OCI-LY1 (cell line): ENCODE measurements at regions not wholly inside any gene's neighbourhood (a gene's known extent, or its start where the extent isn't known, plus 50 kb on each side); places are given as distances from the start of the nearest gene placed in this dataset.

Experiments used
- H2AFZ ChIP-seq: fragments of 200-600 bp; sonication (generic), shearing (Covaris generic); 2 replicates; pipeline ENCODE4 v1.6.0; 2014; ENCODE audit warnings: antibody characterized with exemption, mild to moderate bottlenecking, low read length
- H3F3A ChIP-seq: fragments of 200-600 bp; sonication (generic), shearing (Covaris generic); 2 replicates; pipeline ENCODE4 v1.6.0; 2014; ENCODE audit warnings: mild to moderate bottlenecking, antibody characterized with exemption, low read length, moderate library complexity; ENCODE audit not compliant: insufficient read depth
- H3K27ac ChIP-seq: fragments of 200-600 bp; sonication (generic); 2 replicates; pipeline ENCODE4 v1.5.1; 2014; ENCODE audit warnings: low read length, mixed run types, mild to moderate bottlenecking, low read depth; ENCODE audit not compliant: poor library complexity, severe bottlenecking
- H3K27me3 ChIP-seq: fragments of 200-600 bp; sonication (generic); 2 replicates; pipeline ENCODE4 v1.6.0; 2014; ENCODE audit warnings: antibody characterized with exemption, mild to moderate bottlenecking, low read length, moderate library complexity; ENCODE audit not compliant: insufficient read depth
- H3K36me3 ChIP-seq: fragments of 200-600 bp; sonication (generic); 2 replicates; pipeline ENCODE4 v1.6.1; 2014; ENCODE audit warnings: mild to moderate bottlenecking, antibody characterized with exemption, low read length, moderate library complexity, mixed read lengths; ENCODE audit not compliant: insufficient read depth
- H3K4me1 ChIP-seq: fragments of 200-600 bp; sonication (generic); 2 replicates; pipeline ENCODE4 v1.5.1; 2014; ENCODE audit warnings: mild to moderate bottlenecking, low read length, moderate library complexity; ENCODE audit not compliant: insufficient read depth, severe bottlenecking
- H3K4me2 ChIP-seq: fragments of 200-600 bp; sonication (generic), shearing (Covaris generic); 2 replicates; pipeline ENCODE4 v1.6.1; 2014; ENCODE audit warnings: low read length
- H3K4me3 ChIP-seq: fragments of 200-600 bp; sonication (generic); 2 replicates; pipeline ENCODE4 v1.5.1; 2014; ENCODE audit warnings: low read length, low read depth, mild to moderate bottlenecking, mixed read lengths; ENCODE audit not compliant: poor library complexity, severe bottlenecking
- H3K79me2 ChIP-seq: fragments of 200-600 bp; shearing (Covaris generic); 2 replicates; pipeline ENCODE4 v1.6.1; 2016; ENCODE audit warnings: mixed run types, low read length, mixed read lengths; ENCODE audit not compliant: insufficient read depth
- H3K9ac ChIP-seq: fragments of 200-600 bp; sonication (generic), shearing (Covaris generic); 2 replicates; pipeline ENCODE4 v1.6.1; 2014; ENCODE audit warnings: mild to moderate bottlenecking, low read length, mixed read lengths
- H3K9me2 ChIP-seq: fragments of 200-600 bp; sonication (generic), shearing (Covaris generic); 2 replicates; pipeline ENCODE4 v1.6.1; 2014; ENCODE audit warnings: low read depth, mild to moderate bottlenecking, low read length, mixed read lengths
- H3K9me3 ChIP-seq: fragments of 200-600 bp; shearing (Covaris generic); 2 replicates; pipeline ENCODE4 v1.6.1; 2014; ENCODE audit warnings: low read length, mixed read lengths
- H4K20me1 ChIP-seq: fragments of 200-600 bp; sonication (generic), shearing (Covaris generic); 2 replicates; pipeline ENCODE4 v1.6.0; 2016; ENCODE audit warnings: mild to moderate bottlenecking, low read length; ENCODE audit not compliant: insufficient read depth
- EZH2 ChIP-seq: fragments of 200-600 bp; sonication (generic), shearing (Covaris generic); IDR thresholded peaks from 2 replicates; pipeline ENCODE4 v1.8.0; 2017; ENCODE audit warnings: borderline replicate concordance, mixed run types, mild to moderate bottlenecking, antibody characterized with exemption, low read length, moderate library complexity, mixed read lengths
- TF ChIP-seq, protein P1 (sequence below): fragments of 200-600 bp; sonication (generic), shearing (Covaris generic); IDR thresholded peaks from 2 replicates; pipeline ENCODE4 v1.5.1; 2017; ENCODE audit warnings: mild to moderate bottlenecking, antibody characterized with exemption, low read length, moderate library complexity, mixed read lengths

DNA sequence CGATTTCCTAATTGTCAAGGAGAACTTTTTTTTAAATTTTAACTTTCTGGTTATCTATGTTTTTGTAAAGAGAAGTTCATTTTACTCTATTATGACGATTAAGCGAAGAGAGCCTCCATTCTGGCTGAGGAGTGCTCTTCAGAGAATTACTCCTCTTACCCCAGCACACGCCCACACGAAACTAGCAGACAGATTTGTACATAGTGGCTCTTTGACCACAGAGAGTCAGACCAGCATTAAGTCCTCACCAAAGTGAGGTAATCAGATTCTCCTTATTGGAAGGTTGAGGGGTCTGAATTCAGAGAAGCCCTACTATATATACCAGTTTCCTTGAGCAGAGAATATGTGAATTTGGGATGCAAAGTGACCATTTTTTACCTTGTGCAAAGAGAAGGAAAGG, 204.8 kb upstream of the TSC22D2 start:
- Histone ChIP-seq H3F3A (no peaks in the 10 kb centered on the region), H3K27ac (no peak overlapping the region), H3K79me2 (no peaks in the 10 kb centered on the region), H3K4me1 (no peaks in the 10 kb centered on the region), H3K4me3 (no peak overlapping the region), H3K36me3 (no peaks in the 10 kb centered on the region), H3K9me3 (no peaks in the 10 kb centered on the region), H3K4me2 (no peak overlapping the region), H3K27me3 (no peaks in the 10 kb centered on the region), H3K9me2 (no peaks in the 10 kb centered on the region), H2AFZ (no peak overlapping the region), H4K20me1 (no peaks in the 10 kb centered on the region), H3K9ac (no peak overlapping the region)
- no peak for TF ChIP-seq EZH2
- TF ChIP-seq, protein P1, sequence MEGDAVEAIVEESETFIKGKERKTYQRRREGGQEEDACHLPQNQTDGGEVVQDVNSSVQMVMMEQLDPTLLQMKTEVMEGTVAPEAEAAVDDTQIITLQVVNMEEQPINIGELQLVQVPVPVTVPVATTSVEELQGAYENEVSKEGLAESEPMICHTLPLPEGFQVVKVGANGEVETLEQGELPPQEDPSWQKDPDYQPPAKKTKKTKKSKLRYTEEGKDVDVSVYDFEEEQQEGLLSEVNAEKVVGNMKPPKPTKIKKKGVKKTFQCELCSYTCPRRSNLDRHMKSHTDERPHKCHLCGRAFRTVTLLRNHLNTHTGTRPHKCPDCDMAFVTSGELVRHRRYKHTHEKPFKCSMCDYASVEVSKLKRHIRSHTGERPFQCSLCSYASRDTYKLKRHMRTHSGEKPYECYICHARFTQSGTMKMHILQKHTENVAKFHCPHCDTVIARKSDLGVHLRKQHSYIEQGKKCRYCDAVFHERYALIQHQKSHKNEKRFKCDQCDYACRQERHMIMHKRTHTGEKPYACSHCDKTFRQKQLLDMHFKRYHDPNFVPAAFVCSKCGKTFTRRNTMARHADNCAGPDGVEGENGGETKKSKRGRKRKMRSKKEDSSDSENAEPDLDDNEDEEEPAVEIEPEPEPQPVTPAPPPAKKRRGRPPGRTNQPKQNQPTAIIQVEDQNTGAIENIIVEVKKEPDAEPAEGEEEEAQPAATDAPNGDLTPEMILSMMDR: no peak

DNA sequence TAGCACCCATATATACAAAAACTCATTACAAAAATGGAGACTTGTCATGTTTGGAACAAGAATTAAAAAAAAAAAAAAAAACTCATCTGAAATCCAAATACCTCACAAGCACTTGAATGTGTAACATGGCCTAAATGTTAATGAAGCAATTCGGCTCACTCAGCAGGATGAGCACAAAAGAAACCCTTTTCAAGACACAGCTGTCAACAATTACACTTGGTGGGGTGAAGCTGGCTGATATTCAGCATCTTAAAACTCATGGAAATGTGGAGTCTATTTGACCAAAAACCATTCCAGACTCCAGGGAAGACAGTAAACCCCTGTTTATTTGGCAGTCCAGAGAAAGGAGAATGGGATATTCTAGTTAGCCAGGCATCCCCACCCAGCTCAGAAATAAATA, 205.4 kb upstream of the TSC22D2 start:
- Histone ChIP-seq H3K9me3 (no peaks in the 10 kb centered on the region), H3K27me3 (no peaks in the 10 kb centered on the region), H3F3A (no peaks in the 10 kb centered on the region), H3K4me2 (no peak overlapping the region), H3K27ac (no peak overlapping the region), H4K20me1 (no peaks in the 10 kb centered on the region), H3K4me1 (no peaks in the 10 kb centered on the region), H3K79me2 (no peaks in the 10 kb centered on the region), H3K9me2 (no peaks in the 10 kb centered on the region), H2AFZ (no peak overlapping the region), H3K4me3 (no peak overlapping the region), H3K9ac (no peak overlapping the region), H3K36me3 (no peaks in the 10 kb centered on the region)
- no peak for TF ChIP-seq EZH2
- TF ChIP-seq, protein P1: no peak

GRCh38 chr3:150194957-150195356, 213.1 kb upstream of the TSC22D2 start:
- Histone ChIP-seq H3F3A (no peaks in the 10 kb centered on the region), H3K4me1 (no peaks in the 10 kb centered on the region), H3K4me3 (no peak overlapping the region), H4K20me1 (no peaks in the 10 kb centered on the region), H3K9ac (no peak overlapping the region), H3K27ac (no peak overlapping the region), H3K27me3 (no peaks in the 10 kb centered on the region), H2AFZ (no peak overlapping the region), H3K9me3 (no peaks in the 10 kb centered on the region), H3K79me2 (no peaks in the 10 kb centered on the region), H3K9me2 (no peaks in the 10 kb centered on the region), H3K36me3 (no peaks in the 10 kb centered on the region), H3K4me2 (no peak overlapping the region)
- TF ChIP-seq EZH2: no peak
- TF ChIP-seq, protein P1: no peak
